ENCODE measurements at regions not wholly inside any gene's neighbourhood (a gene's known extent, or its start where the extent isn't known, plus 50 kb on each side); places are given as distances from the start of the nearest gene placed in this dataset.
"Not testable (repeated sequence)": the region's sequence is repeated elsewhere in the genome, so short reads cannot be mapped to it uniquely, and the experiment has no call there.

GRCh38 chr7:152959610-152960009, 200.1 kb downstream of the ACTR3B start:
- DNase-seq (ENCODE audit: insufficient read length) (no peak), FAIRE-seq (no peak)
- TF ChIP-seq POLR2AphosphoS5 (IDR thresholded peaks at IDR 0.05; ENCODE audit: low read depth, low read length) = no peak
- TF ChIP-seq POLR2A (IDR thresholded peaks at IDR 0.05; ENCODE audit: low read depth, low read length) = no peak
- TF ChIP-seq TAF1 (IDR thresholded peaks at IDR 0.05; ENCODE audit: borderline replicate concordance, low read depth, low read length) = no peak

- FAIRE-seq = not testable (repeated sequence)
These were observed 202.2 kb downstream of the ACTR3B start for GRCh38 chr7:152961796-152962195.

GRCh38 chr7:152966189-152966588, 206.6 kb downstream of the ACTR3B start:
- TF ChIP-seq POLR2A (IDR thresholded peaks at IDR 0.05; ENCODE audit: low read depth, low read length) (no peak), TAF1 (IDR thresholded peaks at IDR 0.05; ENCODE audit: borderline replicate concordance, low read depth, low read length) (no peak), POLR2AphosphoS5 (IDR thresholded peaks at IDR 0.05; ENCODE audit: low read depth, low read length) (no peak)
- FAIRE-seq = no peak

More at GRCh38 chr7:152961796-152962195, 202.2 kb downstream of the ACTR3B start:
- DNase-seq (ENCODE audit: insufficient read length) = not testable (repeated sequence)

DNA sequence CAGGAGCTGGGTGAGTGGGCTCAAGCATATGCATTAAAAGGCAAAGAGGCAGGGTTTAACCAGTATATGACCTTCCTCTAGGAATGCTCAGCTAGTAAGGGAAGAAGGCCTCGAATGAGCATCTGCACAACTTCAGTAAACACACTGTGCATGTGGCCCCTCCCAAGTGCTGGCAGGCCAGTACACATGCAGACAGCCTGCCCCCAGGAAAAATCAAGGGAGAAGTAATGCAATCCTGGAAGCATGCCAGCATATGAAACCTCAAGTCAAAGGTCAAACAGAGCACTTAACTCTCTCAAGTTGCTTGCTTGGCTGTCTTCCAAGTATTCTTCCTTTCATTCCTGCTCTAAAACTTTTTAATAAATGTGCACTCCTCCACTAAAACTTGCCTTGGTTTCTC, 208.4 kb downstream of the ACTR3B start:
- no peak for DNase-seq (ENCODE audit: insufficient read length)
- TF ChIP-seq TAF1 (IDR thresholded peaks at IDR 0.05; ENCODE audit: borderline replicate concordance, low read depth, low read length) (no peak), POLR2AphosphoS5 (IDR thresholded peaks at IDR 0.05; ENCODE audit: low read depth, low read length) (no peak), POLR2A (IDR thresholded peaks at IDR 0.05; ENCODE audit: low read depth, low read length) (no peak)
- FAIRE-seq = no peak

More at GRCh38 chr7:152966189-152966588, 206.6 kb downstream of the ACTR3B start:
- DNase-seq (ENCODE audit: insufficient read length) = no peak

- DNase-seq (ENCODE audit: insufficient read length) (no peak), FAIRE-seq (no peak)
- no peak for TF ChIP-seq POLR2AphosphoS5 (IDR thresholded peaks at IDR 0.05; ENCODE audit: low read depth, low read length)
These were observed 209.0 kb downstream of the ACTR3B start for GRCh38 chr7:152968514-152968913.

GRCh38 chr7:152969335-152969734, 209.8 kb downstream of the ACTR3B start:
- no peak for FAIRE-seq
- TF ChIP-seq POLR2AphosphoS5 (IDR thresholded peaks at IDR 0.05; ENCODE audit: low read depth, low read length) (no peak), POLR2A (IDR thresholded peaks at IDR 0.05; ENCODE audit: low read depth, low read length) (no peak), TAF1 (IDR thresholded peaks at IDR 0.05; ENCODE audit: borderline replicate concordance, low read depth, low read length) (no peak)
- no peak for DNase-seq (ENCODE audit: insufficient read length)

- DNase-seq (ENCODE audit: insufficient read length) (no peak), FAIRE-seq (no peak)
- no peak for TF ChIP-seq POLR2A (IDR thresholded peaks at IDR 0.05; ENCODE audit: low read depth, low read length)
- no peak for TF ChIP-seq POLR2AphosphoS5 (IDR thresholded peaks at IDR 0.05; ENCODE audit: low read depth, low read length)
- TF ChIP-seq TAF1 (IDR thresholded peaks at IDR 0.05; ENCODE audit: borderline replicate concordance, low read depth, low read length) = no peak
These were observed 210.3 kb downstream of the ACTR3B start for GRCh38 chr7:152969839-152970238.

GRCh38 chr7:152970481-152970880, 210.9 kb downstream of the ACTR3B start:
- no peak for FAIRE-seq

GRCh38 chr7:152974577-152974976, 215.0 kb downstream of the ACTR3B start:
- no peak for FAIRE-seq
- DNase-seq (ENCODE audit: insufficient read length) = no peak
- TF ChIP-seq POLR2A (IDR thresholded peaks at IDR 0.05; ENCODE audit: low read depth, low read length) (no peak), POLR2AphosphoS5 (IDR thresholded peaks at IDR 0.05; ENCODE audit: low read depth, low read length) (no peak)

More at GRCh38 chr7:152970481-152970880, 210.9 kb downstream of the ACTR3B start:
- DNase-seq (ENCODE audit: insufficient read length) = no peak
- TF ChIP-seq POLR2A (IDR thresholded peaks at IDR 0.05; ENCODE audit: low read depth, low read length) = no peak
- no peak for TF ChIP-seq POLR2AphosphoS5 (IDR thresholded peaks at IDR 0.05; ENCODE audit: low read depth, low read length)
- TF ChIP-seq TAF1 (IDR thresholded peaks at IDR 0.05; ENCODE audit: borderline replicate concordance, low read depth, low read length) = no peak

DNA sequence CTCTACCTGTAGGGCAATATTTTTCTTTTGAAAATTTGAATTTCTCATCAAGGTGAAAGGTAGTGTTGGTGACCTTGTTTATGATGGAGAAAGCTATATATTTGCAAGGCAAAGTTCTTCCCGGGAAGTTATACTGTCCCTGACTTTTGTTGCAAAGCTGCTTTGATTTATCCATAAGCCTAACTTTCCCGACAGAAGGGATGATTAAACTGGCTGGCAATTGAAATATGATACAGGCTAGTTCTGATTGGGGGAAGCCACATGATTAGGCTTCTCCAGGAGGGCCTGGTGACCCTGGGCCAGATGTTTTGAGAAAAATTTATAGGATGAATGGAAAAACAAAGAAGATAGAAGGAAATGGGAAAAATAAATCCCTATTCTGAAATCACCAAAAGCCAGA, 215.5 kb downstream of the ACTR3B start:
- TF ChIP-seq POLR2A (IDR thresholded peaks at IDR 0.05; ENCODE audit: low read depth, low read length) = no peak
- no peak for TF ChIP-seq POLR2AphosphoS5 (IDR thresholded peaks at IDR 0.05; ENCODE audit: low read depth, low read length)
- TF ChIP-seq TAF1 (IDR thresholded peaks at IDR 0.05; ENCODE audit: borderline replicate concordance, low read depth, low read length) = no peak
- FAIRE-seq = no peak
- no peak for DNase-seq (ENCODE audit: insufficient read length)

- FAIRE-seq = no peak
- no peak for TF ChIP-seq POLR2A (IDR thresholded peaks at IDR 0.05; ENCODE audit: low read depth, low read length)
- TF ChIP-seq POLR2AphosphoS5 (IDR thresholded peaks at IDR 0.05; ENCODE audit: low read depth, low read length) = no peak
- no peak for TF ChIP-seq TAF1 (IDR thresholded peaks at IDR 0.05; ENCODE audit: borderline replicate concordance, low read depth, low read length)
- no peak for DNase-seq (ENCODE audit: insufficient read length)
These were observed 219.8 kb downstream of the ACTR3B start for GRCh38 chr7:152979376-152979775.

GRCh38 chr7:152984421-152984820, 224.9 kb downstream of the ACTR3B start:
- no peak for DNase-seq (ENCODE audit: insufficient read length)
- no peak for TF ChIP-seq POLR2A (IDR thresholded peaks at IDR 0.05; ENCODE audit: low read depth, low read length)
- TF ChIP-seq POLR2AphosphoS5 (IDR thresholded peaks at IDR 0.05; ENCODE audit: low read depth, low read length) = no peak
- no peak for TF ChIP-seq TAF1 (IDR thresholded peaks at IDR 0.05; ENCODE audit: borderline replicate concordance, low read depth, low read length)
- FAIRE-seq = no peak

GRCh38 chr7:152986376-152986775, 226.8 kb downstream of the ACTR3B start:
- TF ChIP-seq TAF1 (IDR thresholded peaks at IDR 0.05; ENCODE audit: borderline replicate concordance, low read depth, low read length) (no peak), POLR2AphosphoS5 (IDR thresholded peaks at IDR 0.05; ENCODE audit: low read depth, low read length) (no peak), POLR2A (IDR thresholded peaks at IDR 0.05; ENCODE audit: low read depth, low read length) (no peak)
- FAIRE-seq = no peak
- no peak for DNase-seq (ENCODE audit: insufficient read length)
